Naive thymus-derived CD4-positive, alpha-beta T cell (primary cell): ENCODE measurements at regions not wholly inside any gene's neighbourhood (a gene's known extent, or its start where the extent isn't known, plus 50 kb on each side); places are given as distances from the start of the nearest gene placed in this dataset.
"Not testable (repeated sequence)": the region's sequence is repeated elsewhere in the genome, so short reads cannot be mapped to it uniquely, and the experiment has no call there.

ENCODE experiments used
- ATAC-seq: fragments of 150-1000 bp; cut with Tn5 transposase; 2 replicates; pipeline ENCODE4 v1.10.0; 2021; ENCODE audit warnings: mild to moderate bottlenecking, moderate library complexity
- CTCF ChIA-PET: fragments of 350-600 bp; sonication (Branson Sonifier 250); formaldehyde crosslinking; loops from one replicate; lab custom pipeline; 2021; ENCODE audit warnings: antibody characterized with exemption; lab: Charles Lee
- POLR2A ChIA-PET: fragments of 350-600 bp; sonication (Branson Sonifier 250); formaldehyde crosslinking; loops from one replicate; lab custom pipeline; 2021; ENCODE audit warnings: antibody characterized with exemption, inconsistent platforms; lab: Charles Lee
- DNase-seq, 9 donors: peaks; one replicate each; pipeline versions ENCODE4 v3.0.0 to v3.0.0-alpha.2; 2020 to 2022; ENCODE audit warnings: mixed read lengths in 1 of 9
- H3K27ac ChIP-seq: one replicate; pipeline ENCODE4 v1.7.0; 2013; ENCODE audit warnings: mild to moderate bottlenecking, low read depth, low read length, moderate library complexity
- H3K27me3 ChIP-seq, 2 donors: one replicate each; pipeline ENCODE4 v1.7.0; 2013; ENCODE audit warnings: low read length in 2 of 2, mild to moderate bottlenecking in 2 of 2, moderate library complexity in 2 of 2; ENCODE audit not compliant: control insufficient read depth in 2 of 2, insufficient read depth in 2 of 2
- H3K36me3 ChIP-seq, 3 experiments: 1 replicate in 2 of 3; 2 replicates in 1 of 3; pipeline ENCODE4 v1.7.0; 2013; ENCODE audit warnings: low read length in 3 of 3, mild to moderate bottlenecking in 3 of 3, moderate library complexity in 1 of 3; ENCODE audit not compliant: insufficient read depth in 3 of 3, control insufficient read depth in 2 of 3
- H3K4me1 ChIP-seq, 2 donors: one replicate each; pipeline ENCODE4 v1.7.0; 2013; ENCODE audit warnings: low read length in 2 of 2, mild to moderate bottlenecking in 2 of 2, moderate library complexity in 1 of 2; ENCODE audit not compliant: control insufficient read depth in 2 of 2, insufficient read depth in 2 of 2
- H3K4me3 ChIP-seq: 2 replicates; pipeline ENCODE4 v1.7.0; 2013; ENCODE audit warnings: mild to moderate bottlenecking, low read length
- H3K9me3 ChIP-seq, 3 experiments: 1 replicate in 2 of 3; 2 replicates in 1 of 3; pipeline ENCODE4 v1.7.0; 2013; ENCODE audit warnings: low read length in 3 of 3; ENCODE audit not compliant: control insufficient read depth in 2 of 3
- H3K27ac Mint-ChIP-seq, 9 donors: one replicate each; pipeline ENCODE4 v1.8.0; 2020 to 2022; ENCODE audit warnings: mixed read lengths in 9 of 9, mild to moderate bottlenecking in 8 of 9, moderate library complexity in 5 of 9, inconsistent platforms in 2 of 9
- H3K27me3 Mint-ChIP-seq, 5 donors: one replicate each; pipeline ENCODE4 v1.8.0; 2021 to 2022; ENCODE audit warnings: mixed read lengths in 5 of 5, mild to moderate bottlenecking in 1 of 5
- H3K36me3 Mint-ChIP-seq, 5 donors: one replicate each; pipeline ENCODE4 v1.8.0; 2020 to 2022; ENCODE audit warnings: mixed read lengths in 5 of 5, mild to moderate bottlenecking in 3 of 5, inconsistent platforms in 1 of 5
- H3K4me1 Mint-ChIP-seq, 7 donors: one replicate each; pipeline ENCODE4 v1.8.0; 2020 to 2022; ENCODE audit warnings: mixed read lengths in 7 of 7, mild to moderate bottlenecking in 3 of 7, inconsistent platforms in 1 of 7
- H3K4me3 Mint-ChIP-seq, 10 donors: one replicate each; pipeline ENCODE4 v1.8.0; 2020 to 2022; ENCODE audit warnings: mild to moderate bottlenecking in 10 of 10, mixed read lengths in 10 of 10, moderate library complexity in 6 of 10, inconsistent platforms in 2 of 10
- H3K9me3 Mint-ChIP-seq, 11 donors: one replicate each; pipeline ENCODE4 v1.8.0; 2020 to 2022; ENCODE audit warnings: mixed read lengths in 11 of 11, mild to moderate bottlenecking in 4 of 11, inconsistent platforms in 1 of 11, moderate library complexity in 1 of 11
- intact Hi-C, 2 donors: fragments of 100-400 bp; cut with micrococcal nuclease; formaldehyde crosslinking; loops; one replicate each; pipeline ENCODE4 v1.15.1; 2023

DNA sequence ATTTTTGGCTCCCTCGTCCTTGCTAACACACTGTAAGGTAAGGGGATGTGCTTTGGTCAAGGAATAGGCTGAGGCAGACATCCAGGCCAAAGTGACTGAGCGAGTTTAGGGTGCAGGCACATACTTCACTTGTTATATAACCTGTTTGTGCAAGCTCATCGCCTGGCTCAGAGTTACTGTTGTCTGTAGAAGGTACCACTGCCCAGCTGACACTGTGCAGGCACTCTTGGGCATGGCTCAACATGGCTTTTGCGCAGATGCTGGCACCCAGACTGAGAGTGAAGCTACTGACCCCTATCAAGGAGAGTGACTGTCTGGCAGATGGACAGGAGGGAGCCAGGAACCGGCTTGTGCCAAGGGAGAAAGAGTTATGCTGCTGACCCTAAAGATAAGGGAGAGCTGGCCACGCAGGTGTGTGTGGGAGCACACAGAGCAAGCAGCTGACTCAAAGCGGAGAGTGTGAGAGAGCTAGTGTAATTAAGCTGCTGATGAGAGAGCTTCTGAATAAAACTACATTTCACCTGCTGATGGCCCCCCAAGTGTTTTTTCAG is 307.3 kb upstream of the USP24 start:
- no peak overlapping the region for H3K4me3 Mint-ChIP-seq
- CTCF ChIA-PET = no interaction called here

DNA sequence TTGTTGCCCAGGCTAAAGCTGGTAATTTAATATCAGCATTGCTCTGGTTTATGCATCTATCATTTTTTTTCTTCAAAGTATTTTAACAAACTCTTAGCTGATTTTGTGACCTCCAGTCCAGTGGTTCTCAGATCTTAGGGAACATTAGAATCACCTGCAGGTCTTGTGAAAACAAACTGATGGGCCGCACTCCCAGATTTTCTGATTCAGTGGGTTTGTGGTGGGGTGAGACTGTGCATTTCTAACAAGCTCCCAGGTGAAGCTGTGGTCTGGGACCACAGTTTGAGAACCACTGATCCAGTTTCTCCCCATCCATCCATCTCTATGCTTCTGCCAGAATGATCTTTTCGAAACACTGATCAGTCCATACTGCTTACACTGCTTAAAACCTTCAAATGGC is 305.7 kb upstream of the USP24 start:
- Mint-ChIP-seq H3K36me3 (no peaks in the 10 kb centered on the region), H3K4me1 (peaks cover 0 to 1% (median 0%) of the 10 kb centered on the region in 7 donors), H3K4me3 (no peak overlapping the region), H3K27ac (no peak overlapping the region), H3K9me3 (peaks cover 0 to 8% (median 0%) of the 10 kb centered on the region in 11 donors), H3K27me3 (peaks cover 0 to 31% (median 23%) of the 10 kb centered on the region in 5 donors)
- Histone ChIP-seq H3K4me3 (no peak overlapping the region), H3K27ac (no peak overlapping the region), H3K9me3 (no peaks in the 10 kb centered on the region), H3K4me1 (no peaks in the 10 kb centered on the region), H3K27me3 (no peaks in the 10 kb centered on the region), H3K36me3 (no peaks in the 10 kb centered on the region)
- POLR2A ChIA-PET = no interaction called here
- DNase-seq (no peak), ATAC-seq (no peak)
- CTCF ChIA-PET = no interaction called here
- intact Hi-C loops = no loop called here

More for the DNA sequence above, 307.3 kb upstream of the USP24 start:
- no peak overlapping the region for H3K27ac ChIP-seq
- Mint-ChIP-seq H3K4me1 (peaks cover 0 to 1% (median 0%) of the 10 kb centered on the region in 7 donors), H3K27ac (no peak overlapping the region), H3K27me3 (peaks cover 0 to 17% (median 13%) of the 10 kb centered on the region in 5 donors), H3K9me3 (peaks cover 0 to 8% (median 0%) of the 10 kb centered on the region in 11 donors), H3K36me3 (no peaks in the 10 kb centered on the region)
- H3K4me3 ChIP-seq = no peak overlapping the region
- H3K4me1 ChIP-seq = no peaks in the 10 kb centered on the region
- no peak for ATAC-seq
- H3K27me3 ChIP-seq = no peaks in the 10 kb centered on the region
- POLR2A ChIA-PET = no interaction called here
- H3K9me3 ChIP-seq = no peaks in the 10 kb centered on the region
- no peak for DNase-seq
- no peaks in the 10 kb centered on the region for H3K36me3 ChIP-seq
- intact Hi-C loops = no loop called here

DNA sequence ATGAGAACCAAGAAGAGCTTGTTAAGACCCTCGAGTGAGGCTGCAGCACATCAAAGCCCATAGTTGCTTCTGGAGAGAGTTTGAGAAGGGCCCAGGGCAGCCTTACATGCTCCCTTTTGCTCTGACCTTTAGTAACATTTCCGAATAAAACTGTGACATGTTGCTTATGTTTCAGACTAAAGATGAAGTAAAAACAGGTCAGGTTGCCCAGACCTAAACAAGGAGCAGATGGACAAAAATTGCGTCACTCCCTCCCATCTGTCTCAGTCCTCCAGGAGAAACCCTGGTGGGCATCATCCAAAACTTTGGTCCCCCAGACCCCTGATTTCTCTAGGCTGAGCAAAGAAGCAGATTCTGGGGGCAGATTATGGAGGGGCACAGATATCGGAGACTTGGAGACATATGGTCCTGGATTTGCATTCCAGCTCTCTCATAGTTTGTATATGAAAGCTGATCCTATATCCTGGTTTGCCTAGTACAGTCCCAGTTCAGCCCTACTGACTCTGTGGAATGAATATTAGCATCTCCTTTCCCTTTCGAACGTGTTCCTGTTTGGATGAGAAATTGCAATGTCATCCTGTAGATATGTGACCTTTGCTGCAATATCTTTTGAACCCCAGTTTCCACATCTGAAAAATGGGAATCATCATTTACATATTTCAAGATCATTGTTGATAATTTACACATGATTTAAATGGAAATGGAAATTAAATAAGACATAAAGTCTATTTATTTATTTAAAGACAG is 304.9 kb upstream of the USP24 start:
- H3K27ac Mint-ChIP-seq = no peak overlapping the region
- Histone ChIP-seq H3K9me3 (no peaks in the 10 kb centered on the region), H3K27me3 (no peaks in the 10 kb centered on the region), H3K27ac (no peak overlapping the region), H3K36me3 (no peaks in the 10 kb centered on the region), H3K4me3 (no peak overlapping the region), H3K4me1 (no peaks in the 10 kb centered on the region)
- DNase-seq = no peak
- intact Hi-C loops = no loop called here
- H3K4me1 Mint-ChIP-seq = peaks cover 0 to 1% (median 0%) of the 10 kb centered on the region in 7 donors
- peaks cover 0 to 36% (median 20%) of the 10 kb centered on the region in 5 donors for H3K27me3 Mint-ChIP-seq
- H3K4me3 Mint-ChIP-seq = no peak overlapping the region
- H3K9me3 Mint-ChIP-seq = peaks cover 0 to 8% (median 0%) of the 10 kb centered on the region in 11 donors
- no peak for ATAC-seq
- POLR2A ChIA-PET = no interaction called here
- H3K36me3 Mint-ChIP-seq = no peaks in the 10 kb centered on the region
- CTCF ChIA-PET = no interaction called here

- H3K4me1 ChIP-seq = no peaks in the 10 kb centered on the region
- H3K4me3 ChIP-seq = no peak overlapping the region
- H3K36me3 ChIP-seq = no peaks in the 10 kb centered on the region
- H3K9me3 ChIP-seq = no peaks in the 10 kb centered on the region
- H3K9me3 Mint-ChIP-seq = peaks cover 0 to 8% (median 0%) of the 10 kb centered on the region in 11 donors
- H3K36me3 Mint-ChIP-seq = no peaks in the 10 kb centered on the region
- ATAC-seq (no peak), DNase-seq (no peak)
- H3K27me3 Mint-ChIP-seq = peaks cover 0 to 44% (median 21%) of the 10 kb centered on the region in 5 donors
- CTCF ChIA-PET = no interaction called here
- intact Hi-C loops = no loop called here
- POLR2A ChIA-PET = no interaction called here
- H3K4me3 Mint-ChIP-seq = no peak overlapping the region
- no peak overlapping the region for H3K27ac ChIP-seq
- H3K27me3 ChIP-seq = no peaks in the 10 kb centered on the region
- no peak overlapping the region for H3K27ac Mint-ChIP-seq
- peaks cover 0 to 1% (median 0%) of the 10 kb centered on the region in 7 donors for H3K4me1 Mint-ChIP-seq
These were observed 304.1 kb upstream of the USP24 start for GRCh38 chr1:55519276-55519675.

DNA sequence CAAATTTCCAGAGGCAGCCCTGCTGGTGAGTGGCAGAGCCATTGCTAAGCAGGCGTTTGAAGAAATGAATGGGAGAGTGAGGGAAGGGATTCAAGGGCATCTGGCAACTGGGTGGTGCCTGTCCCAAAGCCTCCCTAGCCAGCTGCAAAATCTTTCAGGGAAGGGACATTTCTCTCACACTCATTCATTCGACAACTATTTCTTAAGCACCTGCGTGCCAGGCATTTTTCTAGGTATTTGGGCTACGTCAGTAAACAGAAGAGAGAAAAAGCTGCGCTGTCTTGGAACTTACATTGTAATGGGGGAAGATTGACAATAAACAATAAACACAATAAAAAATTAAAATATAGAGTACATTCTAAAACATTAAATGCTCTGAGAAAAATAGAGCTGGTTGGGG is 301.9 kb upstream of the USP24 start:
- H3K27me3 ChIP-seq = no peaks in the 10 kb centered on the region
- POLR2A ChIA-PET = no interaction called here
- H3K4me3 Mint-ChIP-seq = no peak overlapping the region
- no peaks in the 10 kb centered on the region for H3K9me3 ChIP-seq
- H3K36me3 Mint-ChIP-seq = no peaks in the 10 kb centered on the region
- peaks cover 0 to 8% (median 0%) of the 10 kb centered on the region in 11 donors for H3K9me3 Mint-ChIP-seq
- no peak for ATAC-seq
- no peaks in the 10 kb centered on the region for H3K36me3 ChIP-seq
- no peak overlapping the region for H3K4me3 ChIP-seq
- DNase-seq = no peak
- H3K27ac Mint-ChIP-seq = no peak overlapping the region
- H3K4me1 Mint-ChIP-seq = peaks cover 0 to 1% (median 0%) of the 10 kb centered on the region in 7 donors
- H3K27me3 Mint-ChIP-seq = peaks cover 0 to 52% (median 26%) of the 10 kb centered on the region in 5 donors
- CTCF ChIA-PET = no interaction called here
- H3K4me1 ChIP-seq = no peaks in the 10 kb centered on the region
- no peak overlapping the region for H3K27ac ChIP-seq
- intact Hi-C loops = no loop called here

DNA sequence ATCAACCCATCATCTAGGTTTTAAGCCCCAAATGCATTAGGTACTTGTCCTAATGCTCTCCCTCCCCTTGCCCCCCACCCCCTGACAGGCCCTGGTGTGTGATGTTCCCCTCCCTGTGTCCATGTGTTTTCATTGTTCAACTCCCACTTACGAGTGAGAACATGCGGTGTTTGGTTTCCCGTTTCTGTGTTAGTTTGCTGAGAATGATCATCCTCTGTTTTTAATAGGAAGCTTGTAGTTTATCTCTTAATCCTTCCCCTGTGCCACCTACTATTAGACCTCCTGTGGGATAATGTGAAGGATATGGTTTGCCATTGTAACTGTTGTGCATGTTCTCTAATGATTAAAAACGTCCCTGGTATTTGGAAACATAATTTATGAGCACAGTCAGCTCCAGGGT is 299.4 kb upstream of the USP24 start:
- H3K4me3 ChIP-seq, intact Hi-C loops, H3K27ac ChIP-seq, H3K4me1 Mint-ChIP-seq, H3K9me3 ChIP-seq, H3K36me3 Mint-ChIP-seq, CTCF ChIA-PET, H3K4me3 Mint-ChIP-seq, H3K27ac Mint-ChIP-seq, POLR2A ChIA-PET, H3K9me3 Mint-ChIP-seq, H3K36me3 ChIP-seq, H3K27me3 ChIP-seq, DNase-seq, ATAC-seq, H3K4me1 ChIP-seq: not testable (repeated sequence)
- peaks cover 0 to 62% (median 37%) of the 10 kb centered on the region in 5 donors for H3K27me3 Mint-ChIP-seq

GRCh38 chr1:55512466-55512865 is 297.3 kb upstream of the USP24 start:
- ChIA-PET POLR2A (no interaction called here), CTCF (no interaction called here)
- Mint-ChIP-seq H3K27me3 (peaks cover 0 to 56% (median 46%) of the 10 kb centered on the region in 5 donors), H3K4me1 (no peaks in the 10 kb centered on the region), H3K4me3 (no peak overlapping the region), H3K9me3 (peaks cover 0 to 8% (median 0%) of the 10 kb centered on the region in 11 donors), H3K27ac (no peak overlapping the region), H3K36me3 (no peaks in the 10 kb centered on the region)
- Histone ChIP-seq H3K36me3 (no peaks in the 10 kb centered on the region), H3K27ac (no peak overlapping the region), H3K9me3 (no peaks in the 10 kb centered on the region), H3K4me3 (no peak overlapping the region), H3K27me3 (no peaks in the 10 kb centered on the region), H3K4me1 (no peaks in the 10 kb centered on the region)
- no peak for ATAC-seq
- intact Hi-C loops = no loop called here
- DNase-seq = no peak
